HCT116 (cell line): ENCODE measurements at regions not wholly inside any gene's neighbourhood (a gene's known extent, or its start where the extent isn't known, plus 50 kb on each side); places are given as distances from the start of the nearest gene placed in this dataset.

Source experiments
- CTCF ChIP-seq, 3 experiments: fragments of 200-600 bp in 1 of 3; sonication (generic) in 1 of 3; IDR thresholded peaks in 2 of 3; conservative IDR thresholded peaks in 1 of 3; 2 replicates each; pipeline ENCODE4 v1.5.1; 2012 to 2017; ENCODE audit warnings: low read depth in 2 of 3, low read length in 2 of 3, antibody characterized with exemption in 1 of 3, borderline replicate concordance in 1 of 3, control low read depth in 1 of 3, mild to moderate bottlenecking in 1 of 3, mixed read lengths in 1 of 3, mixed run types in 1 of 3, moderate library complexity in 1 of 3; ENCODE audit not compliant: insufficient read depth in 1 of 3
- EZH2 ChIP-seq: fragments of 200-600 bp; sonication (generic); IDR thresholded peaks from 2 replicates; pipeline ENCODE4 v1.6.1; 2017; ENCODE audit warnings: antibody characterized with exemption, mixed run types
- POLR2A ChIP-seq: IDR thresholded peaks from 2 replicates; pipeline ENCODE4 v1.7.0; 2011; ENCODE audit warnings: borderline replicate concordance; ENCODE audit not compliant: insufficient read depth, insufficient read length; ENCODE audit errors: extremely low read depth
- POLR2AphosphoS5 ChIP-seq: IDR thresholded peaks from 2 replicates; pipeline ENCODE4 v1.6.1; 2011; ENCODE audit warnings: mild to moderate bottlenecking, low read depth, low read length, moderate library complexity
- REST ChIP-seq: IDR thresholded peaks from 2 replicates; pipeline ENCODE4 v1.6.1; 2012; ENCODE audit warnings: low read depth
- ZNF274 ChIP-seq: fragments of 200-500 bp; sonication (Bioruptor generic); IDR thresholded peaks from 2 replicates; pipeline ENCODE4 v1.6.1; 2014; ENCODE audit warnings: mild to moderate bottlenecking, low read depth, low read length, inconsistent platforms

- TF ChIP-seq POLR2AphosphoS5: no peak
- no peak for TF ChIP-seq EZH2
- no peak for TF ChIP-seq REST
- TF ChIP-seq CTCF (IDR thresholded peaks at IDR 0.05 in 2 of 3, conservative IDR thresholded peaks at IDR 0.05 in 1 of 3; ENCODE audit: borderline replicate concordance in 1 of 3, insufficient read depth in 1 of 3, low read depth in 2 of 3, low read length in 2 of 3): no peak
- TF ChIP-seq ZNF274: no peak
- no peak for TF ChIP-seq POLR2A
Measured at GRCh38 chr3:80043226-80043625, 275.4 kb upstream of the ROBO1 start.
